Upper lobe of left lung (tissue), 4 donors: ENCODE measurements at regions not wholly inside any gene's neighbourhood (a gene's known extent, or its start where the extent isn't known, plus 50 kb on each side); places are given as distances from the start of the nearest gene placed in this dataset.

ENCODE experiments used
- CTCF ChIP-seq, 6 experiments: fragments of 450-650 bp in 4 of 6; fragments of 200-600 bp in 2 of 6; sonication (generic) in 2 of 6; IDR thresholded peaks; one replicate each; pipeline ENCODE4 v1.5.1; 2016 to 2019; ENCODE audit warnings: antibody characterized with exemption in 6 of 6
- POLR2AphosphoS5 ChIP-seq, 2 donors: sonication (generic); formaldehyde crosslinking; IDR thresholded peaks; one replicate each; pipeline ENCODE4 v1.5.1; 2017; ENCODE audit warnings: antibody characterized with exemption in 2 of 2

- no peak for TF ChIP-seq CTCF (IDR thresholded peaks at IDR 0.05)
- TF ChIP-seq POLR2AphosphoS5 (IDR thresholded peaks at IDR 0.05) = no peak
Observed at GRCh38 chrX:113975441-113975840, 608.4 kb upstream of the HTR2C start.
